SK-N-SH treated with all-trans-retinoic acid at 6 μM for 48 hours (cell line): ENCODE measurements at regions not wholly inside any gene's neighbourhood (a gene's known extent, or its start where the extent isn't known, plus 50 kb on each side); places are given as distances from the start of the nearest gene placed in this dataset.

Experiments used
- OSR1 ChIP-seq: fragments of 250-450 bp; sonication (Bioruptor Pico); IDR thresholded peaks from 2 replicates; pipeline ENCODE4 v1.8.0; 2022; ENCODE audit warnings: moderate library complexity, mild to moderate bottlenecking, inconsistent platforms
- TOX ChIP-seq: fragments of 250-450 bp; sonication (Bioruptor Pico); IDR thresholded peaks from 2 replicates; pipeline ENCODE4 v1.8.0; 2021; ENCODE audit warnings: mild to moderate bottlenecking, moderate library complexity, borderline replicate concordance
- ZC3H10 ChIP-seq: fragments of 250-450 bp; sonication (Bioruptor Pico); IDR thresholded peaks from 2 replicates; pipeline ENCODE4 v1.5.1; 2021; ENCODE audit warnings: mild to moderate bottlenecking, moderate library complexity
- ZFP3 ChIP-seq: fragments of 250-450 bp; sonication (Bioruptor Pico); IDR thresholded peaks from 2 replicates; pipeline ENCODE4 v1.5.0; 2020; ENCODE audit warnings: mild to moderate bottlenecking, moderate library complexity
- ZFP30 ChIP-seq: fragments of 450-650 bp; formaldehyde crosslinking; IDR thresholded peaks from 2 replicates; pipeline ENCODE4 v1.5.0; 2022; ENCODE audit warnings: mild to moderate bottlenecking, moderate library complexity
- ZNF70 ChIP-seq: fragments of 450-650 bp; formaldehyde crosslinking; IDR thresholded peaks from 2 replicates; pipeline ENCODE4 v1.5.0; 2020; ENCODE audit warnings: mild to moderate bottlenecking, moderate library complexity
- TF ChIP-seq, protein P1 (sequence below): fragments of 250-450 bp; sonication (Bioruptor Pico); IDR thresholded peaks from 2 replicates; pipeline ENCODE4 v1.5.1; 2020; ENCODE audit warnings: low read depth, mild to moderate bottlenecking, moderate library complexity
- TF ChIP-seq, protein P2 (sequence below): fragments of 250-450 bp; sonication (Bioruptor Pico); IDR thresholded peaks from 2 replicates; pipeline ENCODE4 v1.5.0; 2020; ENCODE audit warnings: mild to moderate bottlenecking, moderate library complexity
- TF ChIP-seq, protein P3 (sequence below): fragments of 250-450 bp; sonication (Bioruptor Pico); IDR thresholded peaks from 2 replicates; pipeline ENCODE4 v1.8.0; 2020; ENCODE audit warnings: mild to moderate bottlenecking, moderate library complexity, borderline replicate concordance
- TF ChIP-seq, protein P4 (sequence below): fragments of 250-450 bp; sonication (Bioruptor Pico); IDR thresholded peaks from 2 replicates; pipeline ENCODE4 v1.5.1; 2021; ENCODE audit warnings: mild to moderate bottlenecking, moderate library complexity

DNA sequence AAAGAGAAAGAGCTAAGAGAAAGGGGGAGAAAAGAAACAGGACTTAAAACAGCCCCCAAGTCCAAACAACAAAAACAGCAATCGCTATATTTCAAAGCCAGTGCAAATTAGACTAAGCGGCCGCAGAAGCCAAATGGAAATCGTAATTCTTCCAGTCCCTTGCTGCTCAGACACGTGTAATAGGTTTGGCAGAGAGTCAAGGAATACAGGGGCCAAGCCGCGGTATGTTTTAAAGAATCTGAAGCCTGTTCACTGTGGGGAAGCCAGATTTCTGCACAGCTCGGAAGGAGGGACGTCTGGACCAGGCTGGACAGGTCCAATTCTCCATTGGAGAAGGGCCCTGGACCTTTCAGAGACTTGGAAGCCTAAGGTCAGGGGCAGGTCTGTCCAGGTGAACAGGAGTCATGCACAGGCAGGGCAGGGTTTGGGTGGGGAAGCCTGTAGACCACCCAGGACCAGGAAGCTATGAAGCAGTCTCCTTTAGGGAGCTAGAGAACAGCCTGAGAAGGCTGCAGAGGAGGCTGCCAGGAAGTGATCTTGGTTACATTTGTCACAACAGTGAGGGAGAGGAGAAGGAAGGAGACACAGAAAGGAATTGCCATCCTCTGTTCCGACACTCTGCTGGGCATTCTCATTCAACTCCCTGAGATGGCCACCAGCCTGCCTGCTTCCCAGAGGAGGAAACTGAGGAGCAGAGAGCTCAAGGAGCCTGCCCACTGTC lies 265.5 kb upstream of the ISX start:
- TF ChIP-seq ZC3H10 (CRISPR knock-in tag) (no peak), OSR1 (no peak), ZFP30 (no peak), ZNF70 (no peak), TOX (CRISPR knock-in tag) (no peak), ZFP3 (CRISPR knock-in tag) (no peak)
- TF ChIP-seq, protein P1, sequence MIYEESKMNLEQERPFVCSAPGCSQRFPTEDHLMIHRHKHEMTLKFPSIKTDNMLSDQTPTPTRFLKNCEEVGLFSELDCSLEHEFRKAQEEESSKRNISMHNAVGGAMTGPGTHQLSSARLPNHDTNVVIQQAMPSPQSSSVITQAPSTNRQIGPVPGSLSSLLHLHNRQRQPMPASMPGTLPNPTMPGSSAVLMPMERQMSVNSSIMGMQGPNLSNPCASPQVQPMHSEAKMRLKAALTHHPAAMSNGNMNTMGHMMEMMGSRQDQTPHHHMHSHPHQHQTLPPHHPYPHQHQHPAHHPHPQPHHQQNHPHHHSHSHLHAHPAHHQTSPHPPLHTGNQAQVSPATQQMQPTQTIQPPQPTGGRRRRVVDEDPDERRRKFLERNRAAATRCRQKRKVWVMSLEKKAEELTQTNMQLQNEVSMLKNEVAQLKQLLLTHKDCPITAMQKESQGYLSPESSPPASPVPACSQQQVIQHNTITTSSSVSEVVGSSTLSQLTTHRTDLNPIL (CRISPR knock-in tag) = no peak
- TF ChIP-seq, protein P2, sequence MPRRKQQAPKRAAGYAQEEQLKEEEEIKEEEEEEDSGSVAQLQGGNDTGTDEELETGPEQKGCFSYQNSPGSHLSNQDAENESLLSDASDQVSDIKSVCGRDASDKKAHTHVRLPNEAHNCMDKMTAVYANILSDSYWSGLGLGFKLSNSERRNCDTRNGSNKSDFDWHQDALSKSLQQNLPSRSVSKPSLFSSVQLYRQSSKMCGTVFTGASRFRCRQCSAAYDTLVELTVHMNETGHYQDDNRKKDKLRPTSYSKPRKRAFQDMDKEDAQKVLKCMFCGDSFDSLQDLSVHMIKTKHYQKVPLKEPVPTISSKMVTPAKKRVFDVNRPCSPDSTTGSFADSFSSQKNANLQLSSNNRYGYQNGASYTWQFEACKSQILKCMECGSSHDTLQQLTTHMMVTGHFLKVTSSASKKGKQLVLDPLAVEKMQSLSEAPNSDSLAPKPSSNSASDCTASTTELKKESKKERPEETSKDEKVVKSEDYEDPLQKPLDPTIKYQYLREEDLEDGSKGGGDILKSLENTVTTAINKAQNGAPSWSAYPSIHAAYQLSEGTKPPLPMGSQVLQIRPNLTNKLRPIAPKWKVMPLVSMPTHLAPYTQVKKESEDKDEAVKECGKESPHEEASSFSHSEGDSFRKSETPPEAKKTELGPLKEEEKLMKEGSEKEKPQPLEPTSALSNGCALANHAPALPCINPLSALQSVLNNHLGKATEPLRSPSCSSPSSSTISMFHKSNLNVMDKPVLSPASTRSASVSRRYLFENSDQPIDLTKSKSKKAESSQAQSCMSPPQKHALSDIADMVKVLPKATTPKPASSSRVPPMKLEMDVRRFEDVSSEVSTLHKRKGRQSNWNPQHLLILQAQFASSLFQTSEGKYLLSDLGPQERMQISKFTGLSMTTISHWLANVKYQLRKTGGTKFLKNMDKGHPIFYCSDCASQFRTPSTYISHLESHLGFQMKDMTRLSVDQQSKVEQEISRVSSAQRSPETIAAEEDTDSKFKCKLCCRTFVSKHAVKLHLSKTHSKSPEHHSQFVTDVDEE (CRISPR knock-in tag) = no peak
- TF ChIP-seq, protein P3, sequence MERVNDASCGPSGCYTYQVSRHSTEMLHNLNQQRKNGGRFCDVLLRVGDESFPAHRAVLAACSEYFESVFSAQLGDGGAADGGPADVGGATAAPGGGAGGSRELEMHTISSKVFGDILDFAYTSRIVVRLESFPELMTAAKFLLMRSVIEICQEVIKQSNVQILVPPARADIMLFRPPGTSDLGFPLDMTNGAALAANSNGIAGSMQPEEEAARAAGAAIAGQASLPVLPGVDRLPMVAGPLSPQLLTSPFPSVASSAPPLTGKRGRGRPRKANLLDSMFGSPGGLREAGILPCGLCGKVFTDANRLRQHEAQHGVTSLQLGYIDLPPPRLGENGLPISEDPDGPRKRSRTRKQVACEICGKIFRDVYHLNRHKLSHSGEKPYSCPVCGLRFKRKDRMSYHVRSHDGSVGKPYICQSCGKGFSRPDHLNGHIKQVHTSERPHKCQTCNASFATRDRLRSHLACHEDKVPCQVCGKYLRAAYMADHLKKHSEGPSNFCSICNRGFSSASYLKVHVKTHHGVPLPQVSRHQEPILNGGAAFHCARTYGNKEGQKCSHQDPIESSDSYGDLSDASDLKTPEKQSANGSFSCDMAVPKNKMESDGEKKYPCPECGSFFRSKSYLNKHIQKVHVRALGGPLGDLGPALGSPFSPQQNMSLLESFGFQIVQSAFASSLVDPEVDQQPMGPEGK (CRISPR knock-in tag) = no peak
- TF ChIP-seq, protein P4, sequence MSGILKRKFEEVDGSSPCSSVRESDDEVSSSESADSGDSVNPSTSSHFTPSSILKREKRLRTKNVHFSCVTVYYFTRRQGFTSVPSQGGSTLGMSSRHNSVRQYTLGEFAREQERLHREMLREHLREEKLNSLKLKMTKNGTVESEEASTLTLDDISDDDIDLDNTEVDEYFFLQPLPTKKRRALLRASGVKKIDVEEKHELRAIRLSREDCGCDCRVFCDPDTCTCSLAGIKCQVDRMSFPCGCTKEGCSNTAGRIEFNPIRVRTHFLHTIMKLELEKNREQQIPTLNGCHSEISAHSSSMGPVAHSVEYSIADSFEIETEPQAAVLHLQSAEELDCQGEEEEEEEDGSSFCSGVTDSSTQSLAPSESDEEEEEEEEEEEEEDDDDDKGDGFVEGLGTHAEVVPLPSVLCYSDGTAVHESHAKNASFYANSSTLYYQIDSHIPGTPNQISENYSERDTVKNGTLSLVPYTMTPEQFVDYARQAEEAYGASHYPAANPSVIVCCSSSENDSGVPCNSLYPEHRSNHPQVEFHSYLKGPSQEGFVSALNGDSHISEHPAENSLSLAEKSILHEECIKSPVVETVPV (CRISPR knock-in tag) = no peak
